GM10266 (cell line): ENCODE measurements at regions not wholly inside any gene's neighbourhood (a gene's known extent, or its start where the extent isn't known, plus 50 kb on each side); places are given as distances from the start of the nearest gene placed in this dataset.

ENCODE experiments used
- DNase-seq: peaks from one replicate; pipeline ENCODE4 v3.0.0; 2012; ENCODE audit errors: extremely low spot score
- TF ChIP-seq, protein P1 (sequence below): IDR thresholded peaks from 2 replicates; pipeline ENCODE4 v1.5.1; 2012; ENCODE audit warnings: mild to moderate bottlenecking, low read depth; ENCODE audit not compliant: control insufficient read depth, insufficient read depth; ENCODE audit errors: missing control alignments

DNA sequence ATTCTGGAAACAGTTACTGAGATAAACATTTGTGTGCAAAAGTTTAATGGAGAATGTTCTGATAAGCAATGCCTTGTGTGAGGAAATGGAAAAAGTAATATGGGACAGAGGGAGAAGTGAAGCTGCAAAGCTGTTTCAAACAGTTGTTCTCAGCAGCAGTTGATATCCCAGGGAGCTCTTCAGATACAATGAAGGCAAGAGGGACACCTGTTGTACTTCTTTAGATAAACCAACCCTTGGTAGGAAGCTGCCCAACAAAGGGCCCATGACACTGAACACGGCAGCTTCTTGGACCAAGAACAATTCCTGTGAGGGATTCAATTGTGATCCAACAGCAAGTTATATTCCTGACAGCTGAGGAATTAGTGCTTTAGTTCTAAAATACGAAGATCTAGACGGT, 894.3 kb upstream of the PCDH20 start:
- TF ChIP-seq, protein P1, sequence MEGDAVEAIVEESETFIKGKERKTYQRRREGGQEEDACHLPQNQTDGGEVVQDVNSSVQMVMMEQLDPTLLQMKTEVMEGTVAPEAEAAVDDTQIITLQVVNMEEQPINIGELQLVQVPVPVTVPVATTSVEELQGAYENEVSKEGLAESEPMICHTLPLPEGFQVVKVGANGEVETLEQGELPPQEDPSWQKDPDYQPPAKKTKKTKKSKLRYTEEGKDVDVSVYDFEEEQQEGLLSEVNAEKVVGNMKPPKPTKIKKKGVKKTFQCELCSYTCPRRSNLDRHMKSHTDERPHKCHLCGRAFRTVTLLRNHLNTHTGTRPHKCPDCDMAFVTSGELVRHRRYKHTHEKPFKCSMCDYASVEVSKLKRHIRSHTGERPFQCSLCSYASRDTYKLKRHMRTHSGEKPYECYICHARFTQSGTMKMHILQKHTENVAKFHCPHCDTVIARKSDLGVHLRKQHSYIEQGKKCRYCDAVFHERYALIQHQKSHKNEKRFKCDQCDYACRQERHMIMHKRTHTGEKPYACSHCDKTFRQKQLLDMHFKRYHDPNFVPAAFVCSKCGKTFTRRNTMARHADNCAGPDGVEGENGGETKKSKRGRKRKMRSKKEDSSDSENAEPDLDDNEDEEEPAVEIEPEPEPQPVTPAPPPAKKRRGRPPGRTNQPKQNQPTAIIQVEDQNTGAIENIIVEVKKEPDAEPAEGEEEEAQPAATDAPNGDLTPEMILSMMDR: no peak
- DNase-seq: no peak

DNA sequence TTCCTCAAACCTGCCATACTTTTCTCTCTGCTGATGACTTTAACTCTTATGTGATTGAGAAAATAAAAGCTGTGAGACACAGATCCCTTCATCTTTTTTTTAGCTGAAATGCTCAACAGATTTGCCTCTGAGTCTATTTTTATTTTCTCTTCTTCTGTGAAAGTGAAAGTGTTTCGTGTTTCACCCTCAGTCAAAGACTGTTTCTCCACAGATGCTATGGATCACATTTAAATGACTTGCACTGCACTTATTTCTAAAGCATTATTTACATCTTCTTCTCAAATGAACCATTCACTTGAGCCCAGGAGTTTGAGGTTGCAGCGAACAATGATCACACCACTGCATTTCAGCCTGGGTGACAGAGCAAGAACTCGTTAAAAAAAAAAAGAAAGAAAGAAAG, 890.1 kb upstream of the PCDH20 start:
- TF ChIP-seq, protein P1: no peak
- DNase-seq: peak; percentile 25

DNA sequence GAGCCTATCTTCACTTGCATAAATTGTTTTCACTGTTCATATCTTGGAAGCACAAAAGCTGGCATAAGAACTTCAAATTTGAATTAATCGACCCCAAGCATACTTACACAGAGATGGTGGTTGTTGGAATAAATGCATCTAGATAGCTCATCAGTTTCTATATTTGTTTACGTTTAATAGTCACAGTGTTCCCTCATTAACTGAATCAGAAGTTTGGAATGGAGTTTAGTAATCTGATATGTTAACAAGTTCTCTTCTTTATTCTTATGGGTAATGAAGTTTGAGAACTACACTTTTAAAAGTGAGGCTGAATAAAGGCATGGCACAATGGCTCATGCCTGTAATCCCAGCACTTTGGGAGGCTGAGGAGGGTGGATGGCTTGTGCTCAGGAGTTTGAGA, 886.7 kb upstream of the PCDH20 start:
- TF ChIP-seq, protein P1: no peak
- no peak for DNase-seq

DNA sequence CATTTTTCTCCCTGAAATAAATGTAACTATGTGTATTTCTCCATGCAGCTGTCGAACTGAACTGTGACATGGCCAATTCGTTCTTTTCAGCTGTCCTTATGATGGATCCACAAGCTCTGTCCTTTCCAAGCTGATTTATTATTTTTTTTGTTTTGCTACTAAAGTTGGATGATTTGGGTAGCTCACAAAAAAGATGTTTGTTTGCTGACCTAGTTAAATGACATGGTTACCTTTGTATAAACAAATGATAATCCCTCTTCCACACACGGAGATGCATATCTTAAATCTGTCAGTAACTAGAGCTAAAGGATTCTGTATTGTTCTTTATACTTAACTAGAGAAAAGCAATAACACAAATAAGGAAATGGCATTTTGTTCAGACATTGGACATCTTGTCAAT, 884.3 kb upstream of the PCDH20 start:
- TF ChIP-seq, protein P1: no peak
- no peak for DNase-seq

DNA sequence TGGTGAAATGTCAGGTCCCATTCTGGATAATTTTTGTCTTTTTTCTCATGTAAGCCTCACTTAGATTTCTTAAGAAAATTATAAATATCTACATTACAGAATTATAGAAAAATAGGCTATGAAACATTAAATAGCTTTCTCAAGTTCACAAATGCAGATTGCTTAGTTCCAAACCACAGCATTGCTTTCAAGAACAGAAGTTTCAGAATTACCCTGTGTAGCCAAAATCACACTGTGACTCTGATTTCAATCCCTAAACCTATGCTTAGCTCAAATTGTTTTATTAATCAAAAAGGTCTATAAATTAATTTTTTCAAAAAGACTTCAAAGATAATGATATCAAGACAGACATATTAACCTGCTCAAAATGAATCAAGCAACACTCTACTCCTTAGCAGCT, 881.2 kb upstream of the PCDH20 start:
- TF ChIP-seq, protein P1: no peak
- no peak for DNase-seq

DNA sequence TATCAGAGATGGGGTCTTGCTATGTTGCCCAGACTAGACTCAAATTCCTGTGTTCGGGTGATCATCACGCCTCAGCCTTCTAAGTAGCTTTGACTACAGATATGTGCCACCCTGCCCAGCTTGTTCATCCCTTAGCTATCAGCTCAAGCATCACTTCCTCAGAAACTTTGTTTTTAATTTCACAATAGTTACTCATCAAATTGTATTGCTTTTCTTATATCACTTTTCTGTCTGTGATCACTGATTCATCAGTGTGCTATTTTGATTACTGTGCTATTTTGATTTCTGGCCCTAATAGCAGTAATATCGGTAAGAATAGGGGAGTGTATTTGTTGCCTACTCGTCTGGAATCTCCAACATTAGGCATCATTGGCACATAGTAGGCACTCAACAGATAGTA, 878.6 kb upstream of the PCDH20 start:
- no peak for DNase-seq
- TF ChIP-seq, protein P1: no peak

DNA sequence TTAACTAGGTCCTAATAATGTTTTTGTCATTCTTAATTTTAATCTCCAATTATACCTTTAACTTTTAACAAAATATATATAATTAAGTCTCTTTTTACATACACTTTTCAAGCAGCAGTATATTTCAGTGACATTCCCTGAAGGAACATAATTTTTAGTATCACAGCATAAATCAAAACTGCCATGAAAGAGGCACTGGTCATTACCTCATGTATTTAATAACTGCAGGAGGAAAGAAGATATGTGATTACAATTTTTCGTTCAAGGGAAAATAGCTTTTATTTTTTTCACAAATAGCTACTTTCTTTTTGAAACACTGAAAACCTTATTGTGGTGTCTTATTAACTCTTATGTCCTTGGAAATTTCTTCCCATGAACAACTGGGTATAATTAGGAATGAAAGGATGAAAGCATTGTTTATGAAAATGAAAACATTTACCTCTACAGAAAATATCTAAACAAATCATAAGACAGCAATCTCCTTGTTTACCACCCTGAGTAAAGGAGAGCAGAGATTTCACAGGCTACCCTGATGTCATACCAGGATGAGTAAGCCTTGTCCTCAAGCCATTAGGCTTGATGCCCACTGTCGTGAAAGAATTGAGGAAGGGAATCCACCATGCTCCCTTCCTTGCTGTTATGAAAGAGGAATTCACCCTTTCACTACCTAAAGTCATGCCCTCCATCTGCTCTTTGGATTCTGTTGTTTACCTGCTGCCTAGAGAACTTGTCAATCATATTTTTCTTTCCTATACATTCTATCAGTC, 877.2 kb upstream of the PCDH20 start:
- TF ChIP-seq, protein P1: no peak
- DNase-seq: no peak
